Activated gamma-delta T cell treated with Interleukin-2 at 50 U/mL for 16 hours (primary cell): ENCODE measurements at regions not wholly inside any gene's neighbourhood (a gene's known extent, or its start where the extent isn't known, plus 50 kb on each side); places are given as distances from the start of the nearest gene placed in this dataset.

Experiments used
- DNase-seq: peaks from one replicate; pipeline ENCODE4 v3.0.0-alpha.2; 2020

DNA sequence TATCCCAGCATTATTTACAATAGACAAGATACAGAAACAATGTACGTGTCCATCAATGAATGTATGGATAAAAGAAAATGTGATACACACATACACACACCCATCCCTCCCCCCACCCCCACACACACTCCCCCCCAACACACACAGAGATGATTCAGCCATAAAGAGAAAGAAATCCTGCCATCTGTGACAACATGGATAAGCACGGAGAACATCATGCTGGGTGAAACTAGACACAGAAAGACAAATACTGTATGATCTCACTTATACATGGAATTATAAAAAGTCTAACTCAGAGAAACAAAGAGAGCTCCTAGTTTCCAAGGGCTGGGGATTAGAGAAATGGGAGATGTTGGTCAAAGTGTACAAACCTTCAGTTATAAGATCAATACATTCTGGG lies 104.8 kb upstream of the LY86 start:
- no peak for DNase-seq

DNA sequence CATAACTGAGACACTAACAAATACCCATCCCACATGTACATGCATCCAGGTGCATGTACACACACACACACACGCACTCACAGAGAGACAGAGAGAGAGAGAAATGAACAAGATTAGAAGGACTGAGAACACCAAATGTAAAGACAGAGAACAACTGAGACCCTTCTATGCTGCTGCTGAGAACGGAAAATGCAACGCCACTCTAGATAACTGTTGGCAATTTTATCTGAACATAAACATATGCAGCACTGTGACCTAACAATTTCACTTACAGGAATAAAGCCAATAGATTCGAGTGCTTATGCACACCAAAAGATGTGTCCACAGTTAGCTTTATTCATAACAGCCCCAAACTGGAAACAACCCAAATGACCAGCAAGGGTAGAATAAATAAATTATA lies 103.8 kb upstream of the LY86 start:
- DNase-seq, result no peak

DNA sequence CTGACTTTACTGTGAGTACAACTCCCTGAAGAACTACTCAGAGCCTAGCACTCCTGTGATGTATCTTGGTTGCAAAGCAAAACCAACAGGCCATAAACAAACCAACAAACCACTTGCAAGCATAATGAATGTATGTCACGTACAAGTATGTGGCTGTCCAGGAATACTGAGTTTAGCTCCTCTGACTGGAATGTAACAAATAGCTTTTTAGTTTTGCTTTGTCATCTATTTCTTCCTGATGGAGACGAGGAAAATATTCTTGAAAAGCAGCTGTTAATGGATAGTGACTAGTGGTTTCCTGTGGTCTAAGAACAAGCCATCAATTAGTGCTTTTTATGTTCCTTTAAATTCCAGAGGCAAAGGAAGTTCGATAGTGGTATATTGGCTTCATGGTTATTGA lies 101.9 kb upstream of the LY86 start:
- DNase-seq, result no peak

DNA sequence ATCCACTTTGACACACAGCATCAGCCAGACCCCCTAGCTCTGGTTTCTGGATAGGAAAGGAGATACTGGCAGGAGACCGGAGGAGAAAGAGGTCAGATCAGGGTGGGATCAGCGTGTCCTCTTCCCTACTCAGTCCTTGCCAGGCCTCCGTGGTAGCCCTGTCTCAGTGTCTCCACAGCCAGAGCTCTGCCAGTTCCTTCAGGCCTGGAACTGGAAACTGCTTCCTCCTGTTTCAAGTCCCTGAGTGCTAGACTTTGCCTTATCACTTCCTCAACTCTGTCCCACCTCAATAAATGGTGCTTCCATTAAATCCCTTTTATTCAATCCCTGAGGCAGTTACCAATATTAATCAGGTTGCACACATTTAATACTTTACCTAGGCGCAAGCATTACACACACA lies 96.8 kb upstream of the LY86 start:
- no peak for DNase-seq

DNA sequence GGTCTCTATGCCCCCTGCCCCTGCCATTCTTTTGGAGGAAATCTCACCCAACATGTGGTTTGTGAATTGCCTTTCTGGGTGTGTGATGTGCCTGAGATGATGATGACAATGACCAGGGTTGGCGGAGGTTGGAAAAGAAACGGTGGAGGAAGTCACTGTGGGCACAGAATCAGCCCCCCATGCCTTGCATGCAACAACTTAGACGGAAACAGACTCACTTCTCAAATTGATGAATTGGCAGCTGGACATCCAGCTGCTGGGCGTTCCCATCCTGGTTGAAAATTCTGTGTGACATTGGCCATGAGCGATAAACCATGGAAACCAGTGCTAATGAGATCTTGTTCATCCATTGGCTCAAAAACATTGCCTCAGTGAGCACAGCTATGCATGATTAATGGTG lies 95.8 kb upstream of the LY86 start:
- DNase-seq, result no peak

DNA sequence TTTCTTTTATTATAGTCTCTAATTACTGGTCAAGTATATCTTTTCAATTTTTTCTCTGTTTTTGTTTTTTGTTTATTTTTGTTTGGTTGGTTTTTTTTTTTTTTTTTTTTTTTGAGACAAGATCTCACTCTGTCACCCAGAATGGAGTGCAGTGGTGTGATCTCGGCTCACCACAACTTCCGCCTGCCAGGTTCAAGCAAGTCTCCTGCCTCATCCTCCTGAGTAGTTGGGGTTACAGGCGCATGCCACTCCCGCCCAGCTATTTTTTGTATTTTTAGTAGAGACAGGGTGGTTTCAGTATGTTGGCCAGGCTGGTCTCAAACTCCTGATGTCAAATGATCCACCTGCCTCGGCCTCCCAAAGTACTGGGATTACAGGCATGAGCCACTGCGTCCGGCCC lies 94.4 kb upstream of the LY86 start:
- peak; percentile 18 for DNase-seq

DNA sequence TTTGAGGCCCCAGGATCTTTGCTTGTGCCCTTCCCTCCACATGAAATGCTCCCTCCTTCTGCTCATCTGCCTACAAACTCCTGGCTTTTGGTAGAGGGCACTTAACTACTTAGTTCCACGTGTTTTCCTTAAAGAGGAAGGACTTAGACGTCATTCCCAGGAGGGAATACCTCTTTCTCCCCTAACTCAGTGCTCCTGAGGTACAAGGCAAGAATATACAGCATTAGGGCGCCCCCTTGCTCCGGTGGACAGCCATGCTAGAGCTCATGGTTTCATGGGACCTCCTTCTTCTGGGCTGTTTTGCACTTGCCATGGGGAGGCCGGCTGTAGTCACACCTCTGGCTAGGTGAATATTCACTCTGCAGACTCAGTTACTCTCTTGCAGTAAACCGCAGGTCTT lies 93.8 kb upstream of the LY86 start:
- no peak for DNase-seq

DNA sequence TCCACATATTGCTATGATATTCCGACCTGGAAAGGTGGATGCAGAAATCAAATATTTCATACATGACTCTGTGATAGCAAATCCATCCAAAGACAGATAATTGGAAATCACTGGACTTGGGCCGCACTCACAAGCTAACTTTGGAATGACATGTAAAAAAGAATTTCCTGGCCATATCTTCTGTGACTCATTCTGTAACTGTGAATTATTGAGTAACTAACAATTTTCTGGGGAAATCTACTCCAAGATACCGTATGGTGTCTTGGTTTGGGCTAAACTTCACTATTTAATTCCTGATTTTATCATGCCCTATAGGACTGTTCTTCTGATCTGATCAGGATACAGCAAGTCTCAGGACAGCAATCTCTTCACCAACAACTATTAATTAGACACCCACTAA lies 92.7 kb upstream of the LY86 start:
- DNase-seq, result no peak

DNA sequence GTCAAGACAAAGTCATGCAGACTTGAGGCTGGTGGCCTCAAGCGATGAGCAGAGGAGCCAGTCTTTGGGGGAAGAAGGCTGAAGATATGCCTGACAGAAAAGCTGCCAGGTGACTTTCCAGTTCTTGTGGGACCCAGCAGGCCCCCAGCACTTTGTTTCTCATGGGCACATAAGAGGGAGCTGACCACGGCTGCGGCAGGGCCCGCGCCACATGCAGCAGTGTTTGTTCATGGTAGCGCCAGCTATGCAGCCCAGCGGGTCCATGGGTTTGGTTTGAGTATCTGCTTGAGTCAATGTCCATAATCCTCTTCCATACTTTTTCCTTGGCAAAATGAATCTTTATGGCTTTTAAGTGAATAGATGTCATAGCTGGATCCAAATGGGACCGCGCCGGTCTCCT lies 91.0 kb upstream of the LY86 start:
- DNase-seq, result no peak

DNA sequence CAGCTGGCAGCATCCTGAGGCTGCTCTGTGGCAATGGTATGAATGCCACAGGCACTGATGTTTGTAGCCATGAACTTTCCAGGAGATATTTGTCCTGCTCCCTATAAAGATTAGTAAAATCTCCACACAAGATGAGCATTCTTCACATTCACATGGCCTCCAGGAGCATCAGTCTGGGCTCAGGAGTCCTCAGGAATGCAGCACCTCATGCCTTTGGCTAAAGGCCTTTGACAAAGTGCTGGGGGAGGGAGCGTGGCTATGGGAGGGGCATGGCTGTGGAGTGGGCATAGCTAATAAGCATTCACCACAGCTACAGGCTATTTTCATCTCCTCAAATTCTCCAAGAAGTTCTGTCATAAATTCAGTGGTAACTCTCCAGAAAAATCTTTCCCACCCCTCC lies 90.5 kb upstream of the LY86 start:
- no peak for DNase-seq

DNA sequence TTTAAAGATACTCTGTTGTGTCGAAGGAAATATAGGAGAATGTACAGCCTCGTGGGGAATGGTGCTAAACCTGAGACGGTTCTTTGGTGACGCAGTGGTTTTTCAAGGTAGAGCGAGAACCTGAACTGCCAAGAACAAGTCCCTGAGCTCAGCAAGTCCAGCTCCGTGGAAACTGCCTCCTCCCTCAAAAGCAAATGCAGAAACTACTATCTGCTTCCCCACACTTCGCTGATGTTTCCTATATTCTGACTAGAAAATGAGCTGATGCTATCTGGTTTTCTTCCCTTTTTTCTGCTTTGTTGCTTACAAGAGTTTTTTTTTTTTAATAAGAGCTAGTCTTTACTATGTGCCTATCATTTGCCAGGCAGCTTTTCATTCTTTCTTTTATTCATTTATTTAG lies 85.3 kb upstream of the LY86 start:
- DNase-seq, result no peak

DNA sequence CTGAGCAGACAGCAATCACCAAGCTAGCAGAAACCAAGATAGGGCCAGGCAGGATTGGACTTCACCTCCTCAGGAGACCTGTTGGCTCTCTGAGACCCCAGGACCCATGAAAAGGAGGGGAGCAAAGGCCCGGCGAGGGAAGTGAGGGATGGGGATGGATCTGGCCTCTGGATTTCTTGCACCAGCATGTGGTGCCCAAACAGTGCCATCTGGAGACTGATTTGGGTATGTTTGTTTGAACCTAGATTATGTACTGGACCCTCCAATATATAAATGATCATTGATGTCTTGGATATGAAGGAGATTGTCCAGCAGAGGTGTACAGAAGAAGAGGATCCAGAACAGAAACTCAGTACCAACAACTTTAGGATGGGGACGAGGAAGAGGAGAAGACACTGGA lies 83.4 kb upstream of the LY86 start:
- no peak for DNase-seq

DNA sequence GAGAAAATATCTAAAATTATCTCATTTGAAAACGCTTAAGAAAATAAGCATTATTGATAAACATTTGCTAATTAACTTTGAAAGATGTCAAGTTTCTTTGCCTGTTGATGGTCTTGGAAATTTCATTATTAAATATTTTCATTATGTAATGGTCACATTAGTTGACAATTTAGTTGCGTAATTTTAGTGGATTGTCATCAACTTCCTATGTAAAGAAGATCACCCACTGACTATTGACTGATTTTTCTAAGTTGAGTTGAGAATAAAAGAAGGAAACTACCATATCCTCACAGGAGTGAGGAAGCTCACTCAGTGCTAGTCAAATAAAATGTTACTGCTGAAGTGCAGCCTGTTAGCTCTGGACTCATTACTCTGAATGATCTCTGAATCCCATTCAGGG lies 79.9 kb upstream of the LY86 start:
- no peak for DNase-seq

DNA sequence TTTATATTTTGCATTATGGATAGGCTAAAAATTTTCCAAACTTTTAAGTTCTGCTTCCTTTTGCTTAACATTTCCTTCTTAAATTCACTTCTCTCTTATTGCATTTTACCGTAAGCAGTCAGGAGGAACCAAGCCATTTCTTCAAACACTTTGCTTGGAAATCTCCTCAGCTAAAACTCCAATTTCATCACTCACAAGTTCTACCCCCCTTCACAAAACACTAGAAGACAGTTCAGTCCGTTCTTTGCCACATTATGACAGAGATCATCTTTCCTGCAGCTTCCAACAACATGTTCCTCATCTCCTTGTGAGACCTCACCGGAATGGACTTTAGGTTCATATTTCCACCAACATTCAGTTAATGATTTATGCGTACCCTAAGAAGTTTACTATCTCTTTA lies 79.2 kb upstream of the LY86 start:
- no peak for DNase-seq

DNA sequence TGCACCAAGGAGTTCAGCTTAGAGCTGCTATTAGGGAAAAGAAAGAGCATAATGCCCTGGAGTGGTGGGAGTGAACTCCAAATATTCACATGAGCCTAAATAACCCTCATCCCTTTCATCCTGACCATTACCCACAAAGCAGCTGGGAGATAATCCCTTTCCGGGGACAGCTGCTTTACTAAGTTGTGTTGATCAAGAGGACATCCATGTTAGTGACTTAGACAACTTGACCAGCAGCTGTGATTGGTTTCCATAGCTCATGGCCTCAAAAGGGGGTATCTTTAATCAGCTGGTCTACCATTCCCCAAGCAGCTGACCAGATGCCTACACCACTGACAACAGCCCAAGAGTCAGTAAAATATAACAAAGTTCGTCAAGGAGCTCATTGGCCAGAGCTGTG lies 75.8 kb upstream of the LY86 start:
- no peak for DNase-seq

DNA sequence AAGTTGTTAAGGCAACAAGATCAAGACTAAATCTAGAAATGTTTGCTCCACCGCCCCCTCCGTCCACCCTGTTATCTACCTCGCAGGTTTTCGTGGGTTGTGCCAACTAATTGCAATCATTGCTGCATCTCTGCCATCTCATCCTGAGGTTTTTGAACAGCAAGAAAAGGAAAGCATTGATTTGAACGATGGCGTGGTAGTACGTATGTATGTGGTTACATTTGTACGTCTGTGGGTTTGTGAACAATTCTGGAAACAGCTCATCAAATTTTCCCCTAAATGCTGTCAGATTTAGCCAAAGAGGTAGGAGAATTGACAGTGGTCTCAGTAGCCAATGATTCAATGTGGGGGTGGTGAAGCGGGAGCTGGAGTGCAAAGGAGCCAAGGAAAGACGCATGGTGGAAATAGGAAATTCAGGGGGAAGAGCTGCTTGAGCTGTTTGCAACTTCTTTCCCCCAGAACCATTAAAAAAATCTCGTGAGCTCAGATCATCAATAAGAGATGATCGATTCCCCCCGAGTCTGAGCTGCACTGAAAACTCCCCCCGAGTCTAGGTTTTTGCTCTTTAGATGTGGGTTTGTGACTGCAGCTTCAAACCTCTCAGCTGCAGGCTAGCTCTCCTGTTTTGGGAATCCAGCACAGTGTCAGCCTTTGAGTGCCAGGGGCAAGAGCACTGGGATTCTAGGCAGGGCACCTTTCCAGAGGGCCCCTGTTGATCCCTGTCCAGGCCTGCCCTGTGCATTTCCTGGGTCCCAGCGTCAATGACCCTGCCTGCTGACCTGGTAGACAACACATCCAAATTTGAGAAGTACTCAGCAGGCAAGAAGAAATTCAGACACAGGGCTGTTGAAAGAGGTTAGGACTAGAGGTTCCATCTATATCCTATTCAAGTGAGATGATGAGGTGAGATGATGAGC lies 72.6 kb upstream of the LY86 start:
- no peak for DNase-seq

DNA sequence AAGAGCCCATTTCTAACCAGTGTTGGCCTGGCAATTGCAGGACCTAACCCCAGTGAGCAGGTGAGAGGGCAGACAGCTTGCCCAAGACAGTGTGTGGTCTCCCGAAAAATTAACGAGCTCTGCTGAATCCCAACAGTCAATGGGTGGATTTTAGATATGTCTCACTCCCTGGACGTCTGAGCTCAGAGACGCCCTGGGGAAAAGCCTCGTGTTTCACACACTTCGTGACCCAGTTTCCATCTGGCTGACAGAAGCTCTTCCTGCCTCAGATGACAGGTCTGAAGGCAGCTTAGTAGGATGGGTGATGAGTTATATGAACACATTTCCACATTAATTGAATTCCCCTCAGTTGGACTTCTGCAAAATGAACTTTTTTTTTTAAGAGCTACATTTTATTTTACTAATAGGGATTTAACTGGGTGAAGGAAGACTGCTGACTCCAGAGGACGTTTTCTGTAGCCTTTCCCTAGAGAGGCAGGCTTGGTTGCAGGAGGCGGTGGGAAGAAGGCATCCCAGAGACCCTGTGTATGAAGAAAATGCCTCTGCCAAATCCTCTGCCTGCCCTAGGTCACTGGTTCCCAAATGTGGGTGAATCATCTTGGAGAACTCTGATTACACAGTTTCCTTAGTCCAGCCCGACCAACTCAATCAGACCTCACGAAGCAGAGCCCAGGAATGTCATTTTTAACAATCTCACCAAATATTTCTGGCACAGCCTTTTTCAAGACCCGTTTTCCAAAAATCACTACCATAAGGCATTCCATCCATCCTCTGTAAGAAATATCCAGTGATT lies 71.7 kb upstream of the LY86 start:
- DNase-seq, result no peak

DNA sequence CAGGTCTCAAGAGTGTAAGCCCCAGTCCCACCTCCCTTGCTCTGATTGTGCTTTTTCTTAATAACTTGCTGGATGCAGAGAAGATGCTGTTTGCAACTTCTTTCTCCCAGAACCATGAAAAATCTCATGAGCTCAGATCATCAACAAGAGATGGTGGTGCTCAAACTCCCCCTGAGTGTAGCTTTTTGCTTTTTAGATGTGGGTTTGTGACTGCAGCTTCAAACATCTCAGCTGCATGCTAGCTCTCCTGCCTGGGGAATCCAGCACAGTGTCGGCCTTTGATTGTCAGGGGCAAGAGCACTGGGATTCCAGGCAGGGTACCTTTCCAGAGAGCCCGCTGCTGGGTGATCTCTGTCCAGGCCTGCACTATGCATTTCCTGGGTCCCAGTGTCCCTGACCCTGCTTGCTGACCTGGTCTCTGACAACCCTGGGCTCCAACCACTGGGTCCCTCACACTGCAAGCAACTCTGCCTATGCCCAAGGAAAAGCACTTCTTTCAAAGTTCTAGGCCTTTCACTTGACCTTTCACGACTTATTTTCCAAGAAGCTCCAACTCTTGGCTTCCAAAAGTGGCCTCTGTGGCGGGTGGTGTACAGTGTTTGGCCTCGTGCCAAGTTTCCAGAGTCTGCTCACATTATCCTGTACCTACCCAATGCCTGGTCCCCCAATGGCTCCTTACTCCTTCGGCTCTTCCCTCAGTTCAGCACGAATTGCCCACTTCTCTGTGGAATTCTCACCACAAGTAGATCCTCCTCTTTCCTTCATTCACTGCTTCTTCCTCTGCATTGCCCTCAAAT lies 69.7 kb upstream of the LY86 start:
- no peak for DNase-seq

DNA sequence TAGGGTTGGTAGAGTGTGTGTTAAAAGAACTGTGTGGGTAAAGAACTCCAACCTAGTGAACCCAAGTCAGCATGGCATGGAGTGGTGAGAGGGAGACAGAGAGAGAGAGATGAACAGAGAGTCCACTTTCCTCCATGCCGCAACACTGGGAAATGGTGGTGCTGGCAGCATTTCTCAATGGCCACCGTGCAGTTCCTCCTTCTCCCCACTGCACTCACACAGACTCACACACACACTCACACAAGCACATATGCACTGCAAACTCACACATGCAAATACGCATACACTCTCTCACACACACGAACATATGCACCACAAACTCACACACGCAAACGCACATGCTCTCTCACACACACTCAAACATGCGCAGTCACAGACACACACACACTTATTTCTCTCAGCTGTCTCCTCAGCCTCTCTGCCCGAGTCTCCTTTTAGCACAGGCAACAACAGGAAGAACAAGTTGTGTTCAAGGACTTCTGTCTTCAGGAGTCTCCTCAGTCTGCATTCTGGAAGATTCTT lies 66.5 kb upstream of the LY86 start:
- no peak for DNase-seq

DNA sequence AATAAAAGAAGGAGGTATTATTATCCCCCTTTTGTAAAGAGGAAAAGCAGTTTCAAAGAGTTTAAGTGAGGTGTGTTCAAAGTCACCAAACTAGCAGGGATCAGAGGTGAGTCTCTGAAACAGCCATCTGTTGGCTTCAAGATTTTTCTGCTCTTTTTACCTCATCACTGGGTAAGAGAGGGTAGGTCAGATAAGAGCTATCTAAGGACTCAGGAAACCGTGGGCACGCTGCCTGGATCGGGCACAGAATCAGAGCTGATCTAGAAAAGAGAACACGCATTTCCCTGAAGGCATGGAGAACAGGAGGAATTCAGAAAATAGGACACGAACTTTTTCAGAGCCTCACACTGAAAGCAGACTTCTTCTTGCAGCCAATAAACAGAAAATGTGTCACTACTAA lies 65.8 kb upstream of the LY86 start:
- no peak for DNase-seq

DNA sequence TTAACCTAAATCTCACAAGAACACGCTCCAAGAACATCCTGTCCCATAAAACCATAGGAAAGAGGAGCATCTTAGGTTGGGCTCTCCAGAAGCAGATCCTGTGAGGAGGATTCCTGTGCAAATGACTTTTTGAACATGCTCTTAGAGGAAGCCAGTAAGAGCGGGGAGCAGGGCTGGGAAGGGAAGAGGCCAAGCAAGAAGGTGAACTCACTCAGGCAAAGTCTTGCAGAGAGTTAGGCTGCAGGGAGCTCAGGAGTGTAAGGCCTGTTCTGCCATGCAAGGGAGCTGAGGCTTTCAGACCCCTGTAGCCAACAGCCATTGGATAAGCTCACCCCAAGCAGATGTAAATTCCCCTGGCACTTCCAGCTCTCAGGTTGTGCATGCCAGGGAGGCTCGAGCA lies 63.6 kb upstream of the LY86 start:
- no peak for DNase-seq

DNA sequence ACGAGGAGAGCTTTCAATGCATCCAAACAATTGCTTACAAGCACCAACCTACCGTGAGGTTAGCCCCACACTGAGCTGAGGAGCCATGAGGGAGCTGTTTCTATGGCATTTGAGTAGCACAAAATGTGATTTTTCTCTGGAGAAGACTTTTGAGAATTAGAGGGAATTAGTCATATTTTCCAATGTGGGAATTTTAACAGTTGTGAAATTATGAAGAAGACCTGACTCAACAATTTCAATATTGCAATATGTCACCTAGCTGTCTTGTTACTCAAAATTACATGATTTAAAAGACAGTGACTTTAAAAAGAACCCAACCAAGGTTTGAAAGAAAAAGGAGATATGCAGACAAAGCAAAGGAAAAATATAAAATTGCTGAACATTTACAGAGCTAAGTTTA lies 62.6 kb upstream of the LY86 start:
- no peak for DNase-seq

DNA sequence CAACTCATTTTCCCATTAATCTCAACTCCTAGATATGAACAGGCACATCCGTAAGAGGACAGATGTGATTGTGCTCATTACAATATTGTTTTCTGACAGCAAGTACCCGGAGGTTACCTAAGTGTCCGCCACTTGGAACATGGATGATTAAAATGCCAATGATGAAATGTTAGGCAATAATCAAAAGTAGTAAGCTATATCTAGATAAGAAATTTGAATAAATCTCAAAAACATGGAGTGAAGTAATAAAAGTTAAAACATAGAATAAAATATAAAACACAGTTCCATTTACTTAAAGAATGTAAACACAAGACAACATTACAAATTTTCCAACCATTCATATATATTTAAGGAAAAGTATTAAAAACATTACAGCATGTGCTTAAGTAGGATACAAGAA lies 59.2 kb upstream of the LY86 start:
- no peak for DNase-seq
